Heart left ventricle (tissue), 16 donors: ENCODE measurements at regions not wholly inside any gene's neighbourhood (a gene's known extent, or its start where the extent isn't known, plus 50 kb on each side); places are given as distances from the start of the nearest gene placed in this dataset.

Experiments
- ATAC-seq, 4 donors: fragments of 200-7000 bp; cut with Tn5 transposase; one replicate each; pipeline ENCODE4 v1.9.1; 2020 to 2022; ENCODE audit warnings: moderate library complexity in 4 of 4, mild to moderate bottlenecking in 3 of 4, moderate number of reproducible peaks in 1 of 4
- DNase-seq, 5 donors: peaks; one replicate each; pipeline ENCODE4 v3.0.0-alpha.2; 2020
- H3K27ac ChIP-seq, 12 donors: fragments of 200-600 bp; sonication (generic) in 4 of 12; one replicate each; pipeline versions ENCODE4 v1.5.0 to v1.8.0; 2016 to 2022; ENCODE audit warnings: mild to moderate bottlenecking in 2 of 12
- H3K27me3 ChIP-seq, 9 donors: fragments of 200-600 bp; sonication (generic) in 2 of 9; one replicate each; pipeline versions ENCODE4 v1.5.1 to v1.8.0; 2016 to 2022; ENCODE audit warnings: mild to moderate bottlenecking in 3 of 9
- H3K36me3 ChIP-seq, 9 donors: fragments of 200-600 bp; sonication (generic) in 2 of 9; one replicate each; pipeline versions ENCODE4 v1.5.0 to v1.8.0; 2018 to 2022; ENCODE audit warnings: mild to moderate bottlenecking in 2 of 9
- H3K4me1 ChIP-seq, 12 donors: fragments of 200-600 bp; sonication (generic) in 4 of 12; one replicate each; pipeline versions ENCODE4 v1.5.0 to v1.8.0; 2016 to 2022; ENCODE audit warnings: mild to moderate bottlenecking in 3 of 12
- H3K4me3 ChIP-seq, 12 donors: fragments of 200-600 bp; sonication (generic) in 4 of 12; one replicate each; pipeline versions ENCODE4 v1.5.0 to v1.8.0; 2017 to 2022; ENCODE audit warnings: mild to moderate bottlenecking in 9 of 12, moderate library complexity in 4 of 12
- H3K9me3 ChIP-seq, 12 donors: fragments of 200-600 bp; sonication (generic) in 4 of 12; one replicate each; pipeline versions ENCODE4 v1.5.0 to v1.8.0; 2016 to 2022; ENCODE audit warnings: mild to moderate bottlenecking in 1 of 12
- POLR2A ChIP-seq, 2 donors: fragments of 450-650 bp; IDR thresholded peaks; one replicate each; pipeline ENCODE4 v1.6.1; 2017; ENCODE audit warnings: antibody characterized with exemption in 2 of 2, mild to moderate bottlenecking in 2 of 2, moderate library complexity in 2 of 2
- WGBS, 4 donors: extraction: QIAGEN DNeasy Blood & Tissue Kit in 2 of 4; methylation state at CpG; one replicate each; pipeline versions ENCODE4 v1.1.5 to v1.1.7; 2013 to 2018; 5-methylcytosine and 5-hydroxymethylcytosine counted together
- intact Hi-C, 10 donors: fragments of 100-400 bp; cut with DNase I; formaldehyde crosslinking; loops; one replicate each; pipeline versions ENCODE4 v1.11.1 to v1.14.2; 2022
- TF ChIP-seq, protein P1 (sequence below), 12 donors: fragments of 200-600 bp; sonication (generic) in 4 of 12; IDR thresholded peaks; one replicate each; pipeline versions ENCODE4 v1.5.0 to v1.8.0; 2018 to 2022; ENCODE audit warnings: antibody characterized with exemption in 12 of 12, mild to moderate bottlenecking in 5 of 12
- donor health status: ischemic (EF 13 %, LVEDD 7.1; RV severe dilation, severe dysfunction).
- donor health status: healthy with polysubstance abuse.
- donor health status: DM: no; HTN: yes; CAD: no.
- donor health status: DM: no; HTN: no; CAD: no.
- donor health status: ischemic (EF 25% LVEDD 6.9; RV normal size, moderate dysfunction).
- donor health status: ischemic (EF 25% LVEDD 5.7; RV mildly dilated, moderate dysfunction).
- donor health status: healthy.
- donor health status: DM: yes; HTN: yes; CAD: no.
- donor health status: ischemic (EF 35%, LVEDD 5.7; RV mildly dilated, moderate dysfunction).
- donor health status: nonischemic (EF 11% LVEDD 7.7; RV severe dilation, severe dysfunction).
- donor health status: DM: yes; HTN: yes; CAD: no.
- donor health status: PGD.
- donor health status: ischemic (EF 29% LVEDD 5.4; RV normal size, mild dysfunction).
- donor health status: nonischemic (EF 23%, LVEDD 6.1; RV moderate dilation, normal function).

- Histone ChIP-seq H3K4me3 (no peak overlapping the region), H3K27me3 (no peaks in the 10 kb centered on the region), H3K27ac (no peak overlapping the region), H3K4me1 (no peaks in the 10 kb centered on the region), H3K36me3 (no peaks in the 10 kb centered on the region), H3K9me3 (peaks cover 0 to 28% (median 19%) of the 10 kb centered on the region in 12 donors)
- DNase-seq (no peak), ATAC-seq (no peak)
- TF ChIP-seq, protein P1, sequence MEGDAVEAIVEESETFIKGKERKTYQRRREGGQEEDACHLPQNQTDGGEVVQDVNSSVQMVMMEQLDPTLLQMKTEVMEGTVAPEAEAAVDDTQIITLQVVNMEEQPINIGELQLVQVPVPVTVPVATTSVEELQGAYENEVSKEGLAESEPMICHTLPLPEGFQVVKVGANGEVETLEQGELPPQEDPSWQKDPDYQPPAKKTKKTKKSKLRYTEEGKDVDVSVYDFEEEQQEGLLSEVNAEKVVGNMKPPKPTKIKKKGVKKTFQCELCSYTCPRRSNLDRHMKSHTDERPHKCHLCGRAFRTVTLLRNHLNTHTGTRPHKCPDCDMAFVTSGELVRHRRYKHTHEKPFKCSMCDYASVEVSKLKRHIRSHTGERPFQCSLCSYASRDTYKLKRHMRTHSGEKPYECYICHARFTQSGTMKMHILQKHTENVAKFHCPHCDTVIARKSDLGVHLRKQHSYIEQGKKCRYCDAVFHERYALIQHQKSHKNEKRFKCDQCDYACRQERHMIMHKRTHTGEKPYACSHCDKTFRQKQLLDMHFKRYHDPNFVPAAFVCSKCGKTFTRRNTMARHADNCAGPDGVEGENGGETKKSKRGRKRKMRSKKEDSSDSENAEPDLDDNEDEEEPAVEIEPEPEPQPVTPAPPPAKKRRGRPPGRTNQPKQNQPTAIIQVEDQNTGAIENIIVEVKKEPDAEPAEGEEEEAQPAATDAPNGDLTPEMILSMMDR (IDR thresholded peaks at IDR 0.05) = no peak
- TF ChIP-seq POLR2A (IDR thresholded peaks at IDR 0.05) = no peak
- intact Hi-C loops = no loop called here
- 54 to 67% (median 59%) methylated on average over 2 of the region's 2 CpGs for WGBS, 4 donors
Observed at GRCh38 chr14:76613616-76614015, 147.7 kb upstream of the VASH1 start.

DNA sequence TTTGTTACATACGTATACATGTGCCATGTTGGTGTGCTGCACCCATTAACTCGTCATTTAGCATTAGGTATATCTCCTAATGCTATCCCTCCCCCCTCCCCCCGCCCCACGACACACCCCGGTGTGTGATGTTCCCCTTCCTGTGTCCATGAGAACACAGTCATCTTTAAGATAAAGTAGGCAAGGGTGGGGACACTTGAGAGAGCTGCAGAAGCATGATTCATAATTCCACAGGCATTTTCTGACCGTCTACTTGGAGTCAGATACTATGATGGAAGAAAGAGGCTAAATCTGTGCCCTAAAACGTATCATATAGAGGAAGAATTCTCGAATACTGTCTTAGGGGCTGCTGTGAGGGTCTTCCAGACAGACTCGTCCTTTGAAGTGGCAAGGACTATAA, 145.9 kb upstream of the VASH1 start:
- H3K27me3 ChIP-seq = no peaks in the 10 kb centered on the region
- ATAC-seq (no peak), DNase-seq (no peak)
- intact Hi-C loops = no loop called here
- TF ChIP-seq POLR2A (IDR thresholded peaks at IDR 0.05) = no peak
- TF ChIP-seq, protein P1 (IDR thresholded peaks at IDR 0.05) = no peak
- WGBS, 4 donors = 71 to 75% (median 72%) methylated on average over 9 of the region's 9 CpGs
- H3K4me1 ChIP-seq = no peaks in the 10 kb centered on the region
- peaks cover 0 to 42% (median 24%) of the 10 kb centered on the region in 12 donors for H3K9me3 ChIP-seq
- H3K4me3 ChIP-seq = no peak overlapping the region
- no peak overlapping the region for H3K27ac ChIP-seq
- H3K36me3 ChIP-seq = no peaks in the 10 kb centered on the region

GRCh38 chr14:76617440-76617839, 143.8 kb upstream of the VASH1 start:
- Histone ChIP-seq H3K4me3 (no peak overlapping the region), H3K4me1 (no peaks in the 10 kb centered on the region), H3K27ac (no peak overlapping the region), H3K9me3 (peaks cover 0 to 42% (median 24%) of the 10 kb centered on the region in 12 donors), H3K27me3 (no peaks in the 10 kb centered on the region), H3K36me3 (no peaks in the 10 kb centered on the region)
- 78 to 84% (median 82%) methylated on average over 4 of the region's 4 CpGs for WGBS, 4 donors
- TF ChIP-seq, protein P1 (IDR thresholded peaks at IDR 0.05) = no peak
- TF ChIP-seq POLR2A (IDR thresholded peaks at IDR 0.05) = no peak
- intact Hi-C loops = no loop called here
- ATAC-seq = no peak
- no peak for DNase-seq

DNA sequence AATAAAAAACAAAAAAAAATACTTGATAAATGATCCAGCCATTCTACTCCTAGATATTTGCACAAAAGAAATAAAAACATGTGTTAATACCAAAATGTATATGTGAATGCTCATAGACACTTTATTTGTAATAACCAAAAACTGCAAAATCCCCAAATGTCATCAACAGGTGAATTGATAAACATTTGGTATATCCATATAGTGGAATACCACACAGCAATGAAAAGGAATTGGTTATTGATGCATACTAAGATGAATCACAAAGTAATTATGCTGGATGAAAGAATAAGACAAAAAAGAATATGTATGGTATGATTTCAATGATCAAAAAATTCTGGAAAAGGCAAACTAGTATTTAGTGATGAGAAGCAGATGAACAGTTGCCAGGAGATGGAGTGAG, 124.7 kb upstream of the VASH1 start:
- Histone ChIP-seq H3K27me3 (no peaks in the 10 kb centered on the region), H3K4me1 (peaks cover 0 to 6% (median 0%) of the 10 kb centered on the region in 12 donors), H3K27ac (no peak overlapping the region), H3K36me3 (no peaks in the 10 kb centered on the region), H3K9me3 (peaks cover 0 to 8% (median 0%) of the 10 kb centered on the region in 12 donors), H3K4me3 (no peak overlapping the region)
- ATAC-seq (no peak), DNase-seq (no peak)
- intact Hi-C loops = no loop called here
- TF ChIP-seq, protein P1 (IDR thresholded peaks at IDR 0.05) = no peak
- TF ChIP-seq POLR2A (IDR thresholded peaks at IDR 0.05) = no peak
